Epidermal melanocyte (primary cell): ENCODE measurements at regions not wholly inside any gene's neighbourhood (a gene's known extent, or its start where the extent isn't known, plus 50 kb on each side); places are given as distances from the start of the nearest gene placed in this dataset.
A peak's percentile ranks its signal among the peaks of the same experiment; 100 is the strongest.

Source experiments
- DNase-seq: peaks from one replicate; pipeline ENCODE4 v3.0.0; 2011; ENCODE audit warnings: low spot score; ENCODE audit not compliant: insufficient read length

GRCh38 chr2:145020694-145021093, 500.8 kb upstream of the ZEB2 start:
- DNase-seq = no peak

- no peak for DNase-seq
These were observed 500.2 kb upstream of the ZEB2 start for GRCh38 chr2:145020139-145020538.

- no peak for DNase-seq
These were observed 498.6 kb upstream of the ZEB2 start for GRCh38 chr2:145018502-145018901.

GRCh38 chr2:145017149-145017548, 497.2 kb upstream of the ZEB2 start:
- no peak for DNase-seq

GRCh38 chr2:145016711-145017110, 496.8 kb upstream of the ZEB2 start:
- no peak for DNase-seq

GRCh38 chr2:145015561-145015960, 495.6 kb upstream of the ZEB2 start:
- no peak for DNase-seq

DNA sequence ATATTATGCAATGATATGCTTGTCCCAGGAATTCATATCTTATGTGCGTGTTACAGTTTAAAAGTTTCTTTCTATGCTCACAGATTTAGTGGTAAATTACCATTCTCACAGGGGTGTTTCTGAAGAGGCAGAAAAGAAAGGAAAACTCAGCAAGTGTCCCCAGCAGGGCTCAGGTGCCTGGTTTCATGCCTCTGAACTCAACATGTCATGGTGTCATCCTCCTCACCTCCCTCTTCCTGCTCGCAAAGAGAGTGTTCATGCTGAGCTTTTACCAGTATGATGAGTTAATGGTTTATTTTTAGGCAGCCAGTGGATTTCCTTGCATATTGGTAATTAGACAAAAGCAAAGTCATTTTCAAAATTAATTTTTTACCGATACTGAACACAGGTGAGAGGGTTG, 492.9 kb upstream of the ZEB2 start:
- no peak for DNase-seq

GRCh38 chr2:145012214-145012670, 492.3 kb upstream of the ZEB2 start:
- DNase-seq = no peak

- no peak for DNase-seq
These were observed 490.7 kb upstream of the ZEB2 start for GRCh38 chr2:145010635-145011034.

DNA sequence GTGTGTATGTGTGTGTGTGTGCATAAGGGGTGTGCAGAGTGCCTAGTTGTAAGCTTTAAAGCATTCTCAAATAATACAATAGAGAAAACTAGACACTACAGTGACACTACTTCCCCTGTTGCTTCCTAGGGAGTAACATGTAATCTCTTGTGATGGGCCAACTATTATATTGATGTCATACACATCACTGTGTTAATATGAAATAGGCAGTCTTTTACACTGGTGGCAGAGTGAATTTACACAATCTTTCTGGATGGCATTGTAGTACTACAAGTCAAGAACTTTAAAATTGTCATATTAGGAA, 488.0 kb upstream of the ZEB2 start:
- no peak for DNase-seq

GRCh38 chr2:145007093-145007959, 487.4 kb upstream of the ZEB2 start:
- peak; percentile 31 for DNase-seq

DNA sequence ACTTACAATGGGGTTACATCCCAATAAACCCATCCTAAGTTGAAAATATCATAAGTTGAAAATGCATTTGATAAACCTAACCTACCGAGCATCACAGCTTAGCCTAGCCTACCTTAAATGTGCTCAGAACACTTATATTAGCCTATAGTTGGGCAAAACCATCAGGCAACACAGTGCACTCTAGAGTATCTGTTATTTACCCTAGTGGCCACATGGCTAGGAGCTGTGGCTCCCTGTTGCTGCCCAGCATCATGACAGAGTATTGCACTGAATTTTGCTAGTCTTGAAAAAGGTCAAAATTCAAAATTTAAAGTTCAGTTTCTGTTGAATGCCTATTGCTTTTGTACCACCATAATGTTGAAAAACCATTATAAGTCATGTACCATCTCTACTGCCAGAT, 482.7 kb upstream of the ZEB2 start:
- DNase-seq = no peak

DNA sequence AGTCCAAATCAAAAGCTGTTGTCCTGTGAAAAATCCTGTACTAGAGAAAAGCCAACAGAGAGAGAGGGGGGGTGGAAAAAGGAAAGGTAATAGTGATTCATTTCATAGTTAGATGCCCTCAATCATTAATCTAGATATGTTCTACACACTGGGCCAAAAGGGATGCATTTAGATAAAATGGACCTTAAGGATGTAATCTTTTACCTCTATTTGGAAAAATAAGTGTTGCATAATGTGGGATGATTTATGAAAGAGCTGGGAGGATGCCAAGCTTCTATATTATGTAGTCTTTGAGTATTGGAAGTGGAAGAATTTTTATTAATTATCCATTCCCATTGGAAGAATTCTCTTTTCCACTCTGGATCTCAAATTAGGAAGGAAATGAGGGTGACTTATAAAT, 480.5 kb upstream of the ZEB2 start:
- DNase-seq = no peak

DNA sequence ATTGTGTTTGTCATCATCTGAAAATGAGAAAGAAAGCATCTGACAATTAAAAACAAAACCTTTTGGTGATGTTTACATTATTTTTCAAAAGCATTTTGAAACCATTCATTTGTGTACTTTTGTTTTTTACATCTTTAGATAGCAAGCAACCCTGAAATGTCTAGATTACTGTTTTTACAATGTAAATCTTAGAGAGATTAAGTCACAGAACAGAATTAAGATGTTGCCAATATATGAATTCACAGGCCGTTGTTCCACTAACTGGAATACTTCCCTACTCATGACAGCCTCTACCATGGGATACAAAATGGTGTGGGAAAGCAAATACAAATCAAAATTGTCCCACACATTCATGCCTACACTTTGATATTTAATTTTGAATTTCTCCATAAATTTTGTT, 480.0 kb upstream of the ZEB2 start:
- no peak for DNase-seq

DNA sequence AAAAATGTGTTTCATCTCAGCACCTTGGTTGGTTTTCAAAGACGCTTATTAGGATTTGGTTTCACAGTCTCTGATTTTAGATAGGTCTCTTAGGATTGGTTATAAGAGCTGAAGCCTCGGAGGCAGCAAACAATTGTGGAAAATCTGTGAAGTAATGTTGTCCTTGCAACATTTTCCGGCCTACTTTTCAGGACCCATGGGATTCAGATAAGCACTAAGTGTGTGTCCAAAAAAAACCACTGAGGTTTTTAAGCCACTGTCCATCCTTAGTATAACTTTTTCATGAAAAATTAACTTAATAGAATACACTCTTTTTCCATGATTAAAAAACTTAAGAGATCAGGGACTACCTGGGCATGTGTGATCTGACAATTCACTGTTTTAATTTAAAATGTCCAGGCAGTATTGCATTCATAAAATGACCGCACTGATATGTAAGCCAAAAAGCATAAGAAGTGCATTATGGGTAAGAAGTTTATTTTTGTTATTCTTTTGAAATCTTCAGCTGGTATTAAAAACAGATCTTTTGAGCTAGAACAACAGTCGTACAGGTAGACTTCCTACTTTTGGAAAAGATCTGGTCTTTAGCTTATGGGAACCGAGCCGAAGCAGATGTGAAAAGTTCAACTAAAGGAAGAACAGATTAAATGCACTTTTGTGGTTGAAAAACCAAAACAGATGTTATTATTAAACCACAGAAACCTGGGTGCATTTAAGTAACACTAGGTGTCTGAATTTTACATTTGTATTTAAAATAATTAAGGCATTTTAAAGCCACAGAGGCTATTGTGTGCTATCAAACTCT, 479.4 kb upstream of the ZEB2 start:
- DNase-seq = no peak

DNA sequence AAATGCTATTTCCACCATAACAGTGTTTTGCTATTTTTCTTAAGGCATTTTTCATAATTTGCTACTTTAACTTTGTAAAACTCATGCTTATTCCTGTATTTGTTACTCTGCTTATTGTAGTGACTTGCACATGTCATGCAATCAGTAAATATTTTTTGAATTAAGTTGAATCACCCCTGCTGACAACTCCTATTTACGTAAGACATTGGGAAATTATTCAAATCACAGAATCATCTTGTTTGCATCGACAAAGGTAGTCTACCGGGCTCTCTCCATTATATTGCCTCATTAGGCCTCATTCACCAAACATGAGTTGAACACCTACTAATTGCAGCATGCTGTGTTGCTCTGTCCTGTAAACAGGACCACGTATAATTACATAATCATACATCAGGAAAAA, 478.5 kb upstream of the ZEB2 start:
- DNase-seq = no peak

- DNase-seq = no peak
These were observed 476.4 kb upstream of the ZEB2 start for GRCh38 chr2:144996225-144996795.

DNA sequence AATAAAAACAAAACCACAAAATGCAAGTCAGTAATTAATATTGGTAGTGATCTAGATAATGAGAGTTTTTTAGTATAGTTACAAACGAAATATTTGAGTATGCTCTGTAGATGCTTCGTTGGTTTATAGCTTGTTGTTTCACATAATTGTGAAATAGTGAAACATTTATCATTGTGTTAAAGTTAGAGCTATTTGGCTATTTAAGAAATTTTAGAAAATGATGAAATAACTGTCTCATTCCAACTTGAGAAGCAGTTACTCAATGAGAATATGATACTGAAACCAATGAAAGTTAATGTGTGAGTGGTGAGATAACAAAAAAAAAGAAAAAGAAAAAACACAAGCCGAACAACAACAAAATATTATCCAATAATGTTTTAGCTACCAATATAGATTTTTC, 475.6 kb upstream of the ZEB2 start:
- no peak for DNase-seq

DNA sequence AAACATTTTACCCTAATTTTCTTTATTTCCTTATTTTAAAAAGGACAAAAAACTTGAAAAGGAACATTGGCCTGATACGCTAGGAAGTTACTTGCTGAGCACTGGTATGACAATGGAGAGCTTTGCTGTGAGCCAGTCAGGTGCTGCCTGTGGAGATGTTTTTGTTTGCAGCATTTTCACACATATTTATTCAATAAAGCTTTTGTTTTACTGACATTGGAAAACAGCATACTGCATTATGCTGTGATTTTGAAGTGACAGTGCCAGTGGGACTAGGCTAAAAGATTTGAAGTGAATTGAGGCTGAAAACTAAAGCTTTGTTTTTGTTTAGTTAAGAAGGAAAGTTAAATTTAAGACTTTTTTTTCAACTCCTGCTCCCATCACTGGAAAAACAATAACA, 470.7 kb upstream of the ZEB2 start:
- DNase-seq = no peak

GRCh38 chr2:144989579-144990270, 469.8 kb upstream of the ZEB2 start:
- DNase-seq = no peak

- DNase-seq = no peak
These were observed 468.7 kb upstream of the ZEB2 start for GRCh38 chr2:144988591-144988990.

- no peak for DNase-seq
These were observed 466.8 kb upstream of the ZEB2 start for GRCh38 chr2:144986691-144987090.
